Keratinocyte (primary cell): ENCODE measurements at regions not wholly inside any gene's neighbourhood (a gene's known extent, or its start where the extent isn't known, plus 50 kb on each side); places are given as distances from the start of the nearest gene placed in this dataset.

Source experiments
- DNase-seq: peaks from one replicate; pipeline ENCODE4 v3.0.0-alpha.2; 2011; ENCODE audit warnings: low read depth, missing footprints, low spot score
- FAIRE-seq: peaks from 2 replicates; lab custom pipeline; 2011; peaks lifted over from hg19 to GRCh38; lab: Jason Lieb, UNC
- H2AFZ ChIP-seq: 2 replicates; pipeline ENCODE4 v1.6.0; 2012; ENCODE audit warnings: low read length, control low read depth, inconsistent platforms; ENCODE audit not compliant: control insufficient read depth
- H3K27ac ChIP-seq: 2 replicates; pipeline ENCODE4 v1.5.1; 2011; ENCODE audit warnings: low read length; ENCODE audit not compliant: control insufficient read depth, insufficient read depth
- H3K27me3 ChIP-seq: 3 replicates; pipeline ENCODE4 v1.6.0; 2011; ENCODE audit warnings: low read length; ENCODE audit not compliant: control insufficient read depth, insufficient read depth; ENCODE audit errors: extremely low read depth
- H3K36me3 ChIP-seq, 2 experiments: 2 replicates in 1 of 2; 3 replicates in 1 of 2; pipeline ENCODE4 v1.5.1; 2011; ENCODE audit warnings: low read length in 2 of 2, mild to moderate bottlenecking in 1 of 2; ENCODE audit not compliant: control insufficient read depth in 2 of 2, insufficient read depth in 2 of 2; ENCODE audit errors: extremely low read depth in 1 of 2
- H3K4me1 ChIP-seq: 3 replicates; pipeline ENCODE4 v1.5.1; 2011; ENCODE audit warnings: low read length; ENCODE audit not compliant: control insufficient read depth, insufficient read depth; ENCODE audit errors: extremely low read depth
- H3K4me2 ChIP-seq: 3 replicates; pipeline ENCODE4 v1.6.0; 2011; ENCODE audit warnings: low read depth, low read length; ENCODE audit not compliant: control insufficient read depth, insufficient read depth; ENCODE audit errors: extremely low read depth
- H3K4me3 ChIP-seq, 3 experiments: fragments of 200-600 bp in 1 of 3; sonication (generic) in 1 of 3; 2 replicates in 2 of 3; 3 replicates in 1 of 3; pipeline ENCODE4 v1.5.1; 2011 to 2016; ENCODE audit warnings: low read length in 3 of 3, mild to moderate bottlenecking in 3 of 3, control low read depth in 2 of 3, inconsistent platforms in 1 of 3, low read depth in 1 of 3, mixed read lengths in 1 of 3, mixed run types in 1 of 3, moderate library complexity in 1 of 3; ENCODE audit not compliant: control insufficient read depth in 2 of 3, insufficient read depth in 2 of 3; ENCODE audit errors: extremely low read depth in 1 of 3
- H3K79me2 ChIP-seq: 2 replicates; pipeline ENCODE4 v1.6.0; 2012; ENCODE audit warnings: low read length; ENCODE audit not compliant: control insufficient read depth, insufficient read depth
- H3K9ac ChIP-seq: 3 replicates; pipeline ENCODE4 v1.6.0; 2011; ENCODE audit warnings: low read length; ENCODE audit not compliant: control insufficient read depth, insufficient read depth; ENCODE audit errors: extremely low read depth
- H3K9me1 ChIP-seq: 3 replicates; pipeline ENCODE4 v1.6.0; 2011; ENCODE audit warnings: low read length; ENCODE audit not compliant: control insufficient read depth, insufficient read depth; ENCODE audit errors: extremely low read depth
- H3K9me3 ChIP-seq: 2 replicates; pipeline ENCODE4 v1.5.1; 2012; ENCODE audit warnings: low read depth, low read length; ENCODE audit not compliant: control insufficient read depth
- H4K20me1 ChIP-seq: 3 replicates; pipeline ENCODE4 v1.6.0; 2011; ENCODE audit warnings: low read length; ENCODE audit not compliant: control insufficient read depth, insufficient read depth; ENCODE audit errors: extremely low read depth
- EZH2 ChIP-seq: IDR thresholded peaks from one replicate; pipeline ENCODE4 v1.6.1; 2012; ENCODE audit warnings: inconsistent platforms, mild to moderate bottlenecking, low read length, moderate library complexity
- dilution Hi-C: fragments of 300-500 bp; cut with MboI; formaldehyde crosslinking; loops from one replicate; pipeline ENCODE4 v1.7.0; 2020; ENCODE audit warnings: low sequenced_read_pairs; ENCODE audit not compliant: extremely low pct_ligation_motif_present
- TF ChIP-seq, protein P1 (sequence below), 3 experiments: IDR thresholded peaks in 1 of 3; conservative IDR thresholded peaks in 1 of 3; optimal IDR thresholded peaks in 1 of 3; 2 replicates in 2 of 3; 3 replicates in 1 of 3; pipeline versions ENCODE3 to v1.5.1; 2011; ENCODE audit warnings: low read length in 3 of 3, mild to moderate bottlenecking in 3 of 3, moderate library complexity in 2 of 3, control low read depth in 1 of 3, inconsistent platforms in 1 of 3; ENCODE audit not compliant: insufficient read depth in 2 of 3; ENCODE audit errors: extremely low read depth in 1 of 3

GRCh38 chr13:63541336-63541735, 2125.7 kb upstream of the PCDH20 start:
- Histone ChIP-seq H3K27me3 (no peaks in the 10 kb centered on the region), H3K9ac (no peak overlapping the region), H3K27ac (no peak overlapping the region), H3K4me3 (no peak overlapping the region), H3K4me2 (no peak overlapping the region), H3K36me3 (no peaks in the 10 kb centered on the region), H3K79me2 (no peaks in the 10 kb centered on the region), H2AFZ (no peak overlapping the region), H3K4me1 (no peaks in the 10 kb centered on the region), H4K20me1 (no peaks in the 10 kb centered on the region), H3K9me3 (peaks cover 2% of the 10 kb centered on the region), H3K9me1 (no peaks in the 10 kb centered on the region)
- no peak for FAIRE-seq
- dilution Hi-C loops: no loop called here
- TF ChIP-seq EZH2: no peak
- TF ChIP-seq, protein P1, sequence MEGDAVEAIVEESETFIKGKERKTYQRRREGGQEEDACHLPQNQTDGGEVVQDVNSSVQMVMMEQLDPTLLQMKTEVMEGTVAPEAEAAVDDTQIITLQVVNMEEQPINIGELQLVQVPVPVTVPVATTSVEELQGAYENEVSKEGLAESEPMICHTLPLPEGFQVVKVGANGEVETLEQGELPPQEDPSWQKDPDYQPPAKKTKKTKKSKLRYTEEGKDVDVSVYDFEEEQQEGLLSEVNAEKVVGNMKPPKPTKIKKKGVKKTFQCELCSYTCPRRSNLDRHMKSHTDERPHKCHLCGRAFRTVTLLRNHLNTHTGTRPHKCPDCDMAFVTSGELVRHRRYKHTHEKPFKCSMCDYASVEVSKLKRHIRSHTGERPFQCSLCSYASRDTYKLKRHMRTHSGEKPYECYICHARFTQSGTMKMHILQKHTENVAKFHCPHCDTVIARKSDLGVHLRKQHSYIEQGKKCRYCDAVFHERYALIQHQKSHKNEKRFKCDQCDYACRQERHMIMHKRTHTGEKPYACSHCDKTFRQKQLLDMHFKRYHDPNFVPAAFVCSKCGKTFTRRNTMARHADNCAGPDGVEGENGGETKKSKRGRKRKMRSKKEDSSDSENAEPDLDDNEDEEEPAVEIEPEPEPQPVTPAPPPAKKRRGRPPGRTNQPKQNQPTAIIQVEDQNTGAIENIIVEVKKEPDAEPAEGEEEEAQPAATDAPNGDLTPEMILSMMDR (optimal IDR thresholded peaks at IDR 0.05 in 1 of 3, IDR thresholded peaks at IDR 0.05 in 1 of 3, conservative IDR thresholded peaks at IDR 0.05 in 1 of 3; ENCODE audit: extremely low read depth in 1 of 3, insufficient read depth in 2 of 3, low read length in 3 of 3): no peak
- no peak for DNase-seq

- Histone ChIP-seq H3K4me3 (no peak overlapping the region), H2AFZ (no peak overlapping the region), H3K27ac (no peak overlapping the region), H3K9me3 (peaks cover 2% of the 10 kb centered on the region), H3K4me2 (no peak overlapping the region), H3K9me1 (no peaks in the 10 kb centered on the region), H3K4me1 (no peaks in the 10 kb centered on the region), H3K27me3 (no peaks in the 10 kb centered on the region), H3K9ac (no peak overlapping the region), H3K36me3 (no peaks in the 10 kb centered on the region), H4K20me1 (no peaks in the 10 kb centered on the region), H3K79me2 (no peaks in the 10 kb centered on the region)
- FAIRE-seq (no peak), DNase-seq (no peak)
- TF ChIP-seq EZH2: no peak
- TF ChIP-seq, protein P1 (optimal IDR thresholded peaks at IDR 0.05 in 1 of 3, IDR thresholded peaks at IDR 0.05 in 1 of 3, conservative IDR thresholded peaks at IDR 0.05 in 1 of 3; ENCODE audit: extremely low read depth in 1 of 3, insufficient read depth in 2 of 3, low read length in 3 of 3): no peak
- dilution Hi-C loops: no loop called here
Measured at GRCh38 chr13:63540061-63540460, 2124.4 kb upstream of the PCDH20 start.
